HCEC 1CT (cell line): ENCODE measurements at regions not wholly inside any gene's neighbourhood (a gene's known extent, or its start where the extent isn't known, plus 50 kb on each side); places are given as distances from the start of the nearest gene placed in this dataset.
A peak's percentile ranks its signal among the peaks of the same experiment; 100 is the strongest.
"Not testable (repeated sequence)": the region's sequence is repeated elsewhere in the genome, so short reads cannot be mapped to it uniquely, and the experiment has no call there.

Experiments
- DNase-seq: peaks from one replicate; pipeline ENCODE4 v3.0.0-alpha.2; 2017

- no peak for DNase-seq
Measured at GRCh38 chr12:25883026-25883916, 75.2 kb upstream of the RASSF8 start.

DNA sequence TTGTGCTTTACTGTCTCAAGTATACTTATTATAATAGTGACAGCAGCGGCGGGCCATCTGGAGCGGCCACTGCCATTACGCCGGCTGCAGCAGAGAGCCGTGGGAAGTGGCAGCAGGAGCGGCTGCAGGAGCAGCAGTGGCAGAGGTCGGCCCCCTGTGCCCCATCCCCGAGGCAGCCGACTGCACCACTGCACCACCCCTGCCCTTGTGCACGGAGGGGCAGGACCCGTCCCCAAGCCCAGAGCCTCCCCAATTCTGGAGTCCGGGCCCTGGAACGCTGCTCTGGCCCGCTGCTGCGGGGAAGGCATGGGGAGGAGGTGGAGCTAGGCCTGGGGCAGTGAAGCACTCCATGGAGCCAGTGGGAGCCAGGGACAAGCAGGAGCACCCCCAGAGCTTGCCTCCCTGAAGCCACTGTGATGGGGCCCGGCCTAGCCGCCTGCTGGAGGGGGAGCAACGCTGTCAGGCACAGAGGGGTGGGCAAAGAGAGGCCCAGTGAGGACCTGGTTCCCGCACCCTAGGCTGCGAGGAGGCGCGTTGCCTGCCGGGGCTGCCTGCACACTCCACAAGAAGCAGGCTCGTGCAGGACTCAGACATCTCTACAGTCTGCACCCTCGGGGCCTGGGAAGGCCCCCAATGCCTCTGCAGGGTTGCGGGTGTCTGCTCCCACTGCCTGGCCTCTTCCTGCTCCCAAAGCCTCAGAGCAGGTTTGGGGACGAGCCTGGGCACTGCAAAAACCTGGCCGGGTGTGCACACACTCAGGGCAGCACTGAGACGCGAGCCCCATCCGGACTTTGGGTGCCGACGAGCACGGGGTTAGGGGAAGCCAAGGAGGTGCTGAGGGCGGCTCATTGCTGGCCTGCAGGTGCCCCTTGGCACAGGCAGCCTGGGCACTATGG, 74.2 kb upstream of the RASSF8 start:
- no peak for DNase-seq

DNA sequence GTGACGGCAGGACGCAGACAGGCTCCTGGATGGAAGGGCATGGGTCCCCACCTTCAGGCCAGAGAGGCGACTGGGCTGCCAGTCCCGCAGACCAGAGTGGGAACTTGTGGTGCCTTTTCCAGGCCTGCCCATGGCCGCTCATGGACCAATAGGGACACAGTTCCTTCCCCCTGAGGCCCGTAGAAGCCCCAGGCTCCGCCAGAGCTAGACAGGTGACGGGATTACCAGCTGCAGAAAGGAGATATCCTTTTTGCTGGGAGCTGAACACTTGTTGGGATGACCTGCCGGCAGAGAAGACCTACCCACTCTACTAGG, 73.6 kb upstream of the RASSF8 start:
- no peak for DNase-seq

DNA sequence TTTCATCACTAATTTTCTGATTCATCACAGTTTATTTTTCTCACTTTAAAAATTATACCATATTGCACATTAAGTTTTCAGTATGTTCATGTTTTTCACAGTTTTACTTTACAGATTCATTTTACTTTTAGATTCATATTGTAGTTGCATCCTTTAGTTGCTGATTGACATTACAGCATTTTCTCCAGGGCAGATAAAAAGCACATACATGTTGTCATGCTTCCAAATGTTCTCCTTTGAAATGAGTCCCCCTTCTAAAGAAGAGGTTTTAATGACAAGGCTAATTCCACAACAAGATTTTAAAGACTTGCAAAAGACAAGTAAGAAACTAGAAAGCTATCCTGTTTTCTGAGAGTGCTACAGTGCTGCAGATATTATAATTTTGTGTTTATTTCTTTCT, 72.1 kb upstream of the RASSF8 start:
- no peak for DNase-seq

GRCh38 chr12:25887367-25887766, 71.1 kb upstream of the RASSF8 start:
- DNase-seq, result no peak

GRCh38 chr12:25889185-25889584, 69.3 kb upstream of the RASSF8 start:
- no peak for DNase-seq

DNA sequence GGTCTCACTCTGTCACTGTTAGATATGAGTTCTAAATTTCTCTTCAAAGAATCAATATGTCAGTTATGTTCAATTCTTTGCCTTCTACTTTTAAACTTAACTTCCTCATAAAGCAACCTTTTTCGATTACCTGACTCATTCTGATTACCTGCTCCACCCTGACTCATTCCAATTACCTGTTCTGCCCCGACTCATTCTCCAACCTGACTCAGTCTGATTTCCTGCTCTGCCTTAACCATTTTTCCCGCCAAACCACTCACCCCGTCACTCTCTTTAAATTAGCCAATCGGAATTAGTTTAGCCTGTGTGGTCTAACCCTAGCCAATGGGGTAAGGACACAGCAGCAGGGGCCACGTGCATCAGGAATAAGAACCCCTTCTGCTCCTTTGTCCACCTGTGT, 67.4 kb upstream of the RASSF8 start:
- not testable (repeated sequence) for DNase-seq

DNA sequence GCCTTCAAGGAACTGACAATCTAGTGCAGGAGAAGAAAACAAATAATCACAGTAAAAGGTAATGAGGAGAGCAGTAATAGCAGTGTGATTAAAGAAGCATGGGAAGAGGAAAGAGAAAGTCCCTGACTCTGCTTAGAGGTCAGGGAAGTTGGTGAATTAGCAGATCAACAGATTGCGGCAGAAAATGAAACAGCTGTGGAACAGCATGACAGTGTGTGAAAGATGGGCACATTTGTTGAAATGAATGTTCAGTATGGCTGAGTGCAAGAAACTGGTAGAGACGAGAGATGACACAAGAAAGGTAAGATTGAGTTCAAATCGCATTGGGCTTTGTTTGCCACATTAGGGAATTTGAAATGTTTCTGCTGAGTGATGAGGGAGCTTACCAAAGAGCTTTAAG, 63.7 kb upstream of the RASSF8 start:
- no peak for DNase-seq

- no peak for DNase-seq
Measured at GRCh38 chr12:25896981-25897380, 61.5 kb upstream of the RASSF8 start.

DNA sequence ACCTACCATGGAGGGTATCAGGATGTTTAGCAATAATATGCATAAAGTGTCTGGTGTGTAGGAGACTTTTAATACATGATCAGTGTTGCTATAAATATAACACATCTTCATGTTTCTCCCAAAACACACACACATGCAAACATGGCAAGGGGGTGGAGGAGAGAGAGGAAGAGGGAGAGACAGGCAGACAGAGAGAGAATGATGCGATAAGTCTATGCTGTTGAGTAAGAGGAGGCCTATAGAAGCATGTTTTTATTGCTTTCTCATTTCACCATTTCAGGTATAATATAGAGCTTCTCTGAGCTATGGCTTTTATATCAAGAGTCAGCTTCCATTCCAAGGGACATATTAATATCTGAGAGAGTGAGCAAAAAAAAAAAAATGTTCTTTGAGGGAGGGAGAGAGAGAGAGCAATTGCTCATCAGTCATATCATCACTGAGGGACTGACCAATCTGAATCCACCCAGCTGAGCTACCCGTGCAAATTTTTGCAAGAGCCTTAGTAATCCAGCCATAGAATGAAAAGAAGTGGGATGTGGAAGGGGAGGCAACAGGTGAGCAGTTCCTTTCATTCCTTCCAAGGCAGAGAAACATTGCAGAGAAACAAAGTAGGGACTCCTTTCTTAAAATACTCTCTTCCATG, 54.8 kb upstream of the RASSF8 start:
- no peak for DNase-seq

- DNase-seq, result peak; percentile 33
Measured at GRCh38 chr12:25904442-25904841, 54.0 kb upstream of the RASSF8 start.

GRCh38 chr12:25906651-25907340, 51.7 kb upstream of the RASSF8 start:
- DNase-seq, result no peak
